ENCODE measurements at regions not wholly inside any gene's neighbourhood (a gene's known extent, or its start where the extent isn't known, plus 50 kb on each side); places are given as distances from the start of the nearest gene placed in this dataset.
"Not testable (repeated sequence)": the region's sequence is repeated elsewhere in the genome, so short reads cannot be mapped to it uniquely, and the experiment has no call there.

DNA sequence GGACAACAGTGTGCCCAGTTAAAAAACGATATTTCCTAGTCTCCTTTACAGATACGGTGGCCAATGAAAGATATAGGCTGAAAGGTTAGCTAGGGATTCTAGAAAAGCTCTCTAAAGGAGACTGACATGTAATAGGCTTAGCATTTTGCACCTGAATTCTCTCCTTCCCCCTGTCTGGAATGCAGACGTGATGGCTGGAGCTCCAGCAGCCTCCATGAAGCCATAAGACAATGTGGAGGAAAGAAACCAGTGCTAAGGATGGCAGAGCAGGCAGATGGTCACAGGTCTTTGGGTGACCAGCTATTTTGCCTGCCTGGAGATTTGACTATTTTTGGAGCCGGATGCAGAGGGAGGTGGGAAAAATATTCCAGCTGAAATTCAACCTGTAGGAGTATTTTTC is 286.2 kb upstream of the PLGLB2 start:
- in situ Hi-C loops (cut with HindIII; ENCODE audit: low sequenced_read_pairs); DNase-seq (ENCODE audit: low spot score): not testable (repeated sequence)

DNA sequence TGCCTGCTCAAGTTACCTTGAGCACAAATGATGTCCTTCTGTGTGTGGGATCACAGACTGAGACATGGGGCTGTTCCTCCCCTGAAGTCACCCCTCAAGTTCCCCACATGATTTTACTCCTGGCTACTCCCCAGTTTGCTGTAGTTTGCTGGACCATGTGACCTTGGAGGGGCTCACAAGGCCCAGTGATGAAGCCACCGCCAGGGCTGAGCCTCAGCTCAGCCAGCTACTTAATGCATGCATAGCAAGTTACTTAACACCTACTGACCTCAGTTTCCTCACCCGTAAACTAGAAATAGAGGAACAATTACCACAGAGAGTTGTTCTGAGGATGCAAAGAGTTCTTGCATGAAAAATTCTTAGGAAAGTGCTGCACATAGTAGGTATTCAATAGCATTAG is 283.7 kb upstream of the PLGLB2 start:
- in situ Hi-C loops (cut with HindIII; ENCODE audit: low sequenced_read_pairs); DNase-seq (ENCODE audit: low spot score): not testable (repeated sequence)

DNA sequence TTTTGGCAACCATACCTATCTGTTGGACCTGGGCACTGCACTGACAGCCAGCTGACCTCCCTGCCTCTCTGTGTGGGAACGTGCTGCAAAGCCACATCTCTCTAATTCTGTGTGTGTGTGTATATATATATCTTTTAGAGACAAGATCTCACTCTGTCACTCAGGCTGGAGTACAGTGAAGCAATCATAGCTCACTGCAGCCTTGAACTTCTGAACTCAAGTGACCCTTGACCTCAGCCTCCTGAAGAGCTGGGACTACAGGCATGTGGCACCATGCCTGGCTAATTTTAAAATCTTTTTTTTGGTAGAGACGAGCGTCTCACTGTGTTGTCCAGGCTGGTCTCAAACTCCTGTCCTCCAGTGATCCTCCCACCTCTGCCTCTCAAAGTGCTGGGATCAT is 282.2 kb upstream of the PLGLB2 start:
- DNase-seq (ENCODE audit: low spot score); in situ Hi-C loops (cut with HindIII; ENCODE audit: low sequenced_read_pairs): not testable (repeated sequence)

DNA sequence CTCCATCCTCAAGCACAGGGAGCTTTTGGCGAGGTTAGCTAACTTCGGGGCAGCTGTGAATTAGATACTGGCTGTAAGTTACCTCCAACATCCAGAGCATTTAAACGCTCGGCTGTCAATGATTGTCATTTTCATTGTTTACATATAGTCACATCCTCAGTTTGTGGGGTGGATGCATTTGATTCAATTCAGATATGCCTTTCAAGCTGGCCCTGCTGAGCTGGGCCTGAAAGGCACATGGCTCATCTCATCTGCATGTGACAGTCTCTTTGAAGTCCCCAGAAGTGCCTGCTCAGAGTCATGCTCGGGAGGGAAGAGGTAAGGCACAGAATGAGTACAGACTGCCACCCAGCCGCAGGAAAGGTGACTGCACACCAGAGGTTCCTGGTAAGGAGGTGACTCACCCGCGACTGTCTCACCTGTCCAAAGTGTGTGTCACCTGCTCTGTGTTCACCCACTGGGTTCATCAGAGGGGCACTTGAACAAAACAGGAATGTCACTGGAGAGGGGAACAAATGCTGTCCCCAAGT is 281.2 kb upstream of the PLGLB2 start:
- in situ Hi-C loops (cut with HindIII; ENCODE audit: low sequenced_read_pairs); DNase-seq (ENCODE audit: low spot score): not testable (repeated sequence)

DNA sequence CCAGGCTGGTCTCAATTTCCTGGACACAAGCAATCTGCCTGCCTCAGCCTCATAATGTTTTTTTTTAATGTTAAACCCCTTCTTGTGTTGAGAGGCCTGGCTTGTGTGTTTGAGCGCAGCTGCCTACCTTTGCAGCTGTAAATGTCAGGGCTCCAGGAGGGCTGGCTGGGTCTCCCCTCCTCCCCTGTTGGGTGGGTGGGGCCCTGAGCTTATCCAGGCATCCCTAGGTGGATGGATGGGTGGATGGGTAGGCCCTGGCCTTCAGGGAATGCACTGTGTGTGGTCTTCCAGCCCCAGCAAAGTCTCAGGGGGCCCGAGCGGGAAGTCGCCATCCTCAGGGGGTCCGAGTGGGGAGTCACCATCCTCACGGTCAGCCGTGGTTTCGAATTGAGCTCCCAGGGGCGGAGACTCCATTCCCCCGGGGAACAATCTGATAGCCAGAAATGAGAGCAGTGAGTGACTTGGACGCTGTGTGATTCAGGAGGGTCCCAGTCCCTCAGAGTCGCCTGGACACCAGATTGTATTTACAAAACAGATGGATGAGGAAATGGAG is 279.4 kb upstream of the PLGLB2 start:
- in situ Hi-C loops (cut with HindIII; ENCODE audit: low sequenced_read_pairs); DNase-seq (ENCODE audit: low spot score): not testable (repeated sequence)

DNA sequence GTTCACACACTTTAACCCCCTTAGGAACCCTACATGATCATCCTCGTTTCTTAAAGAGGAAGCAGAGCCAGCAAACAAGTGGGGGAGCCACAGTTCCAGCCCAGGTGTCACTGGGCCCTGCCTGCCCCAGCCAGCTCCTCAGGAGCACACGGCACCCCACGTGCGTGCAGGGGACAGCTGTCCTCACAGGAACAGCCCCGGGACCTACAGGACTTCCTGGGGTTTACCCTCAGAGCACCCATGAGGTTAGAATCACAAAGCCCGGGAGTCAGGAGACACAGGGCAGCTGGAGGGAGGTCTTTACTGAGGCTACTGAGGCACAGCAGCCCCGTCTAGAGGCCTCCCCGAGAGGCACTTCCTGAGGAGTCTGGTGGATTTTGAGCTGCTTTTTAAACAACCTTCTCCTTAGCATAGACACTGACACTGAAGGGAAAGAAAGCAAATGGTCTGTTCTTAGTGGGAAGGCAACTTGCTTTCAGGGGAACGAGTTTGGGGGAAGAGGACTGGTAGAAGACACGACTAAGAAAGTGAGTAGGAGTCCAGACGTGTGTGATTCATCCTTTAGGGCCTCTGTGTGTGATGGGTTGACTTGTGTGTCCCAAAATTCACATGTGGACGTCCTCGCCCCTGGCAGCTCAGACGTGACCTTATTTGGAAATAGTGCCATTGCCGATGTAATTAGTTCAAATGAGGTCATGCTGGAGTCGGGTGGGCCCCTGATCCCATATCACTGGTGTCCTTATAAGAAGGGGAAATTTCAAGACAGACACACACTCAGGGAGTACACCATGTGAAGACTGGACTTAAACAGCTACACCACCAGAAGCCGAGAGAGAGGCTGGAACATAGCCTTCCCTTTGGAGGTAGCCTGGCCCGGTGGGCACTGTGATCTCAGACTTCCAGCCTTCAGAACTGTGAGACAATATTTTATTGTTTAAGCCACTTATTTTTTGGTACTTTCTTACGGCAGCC is 278.4 kb upstream of the PLGLB2 start:
- in situ Hi-C loops (cut with HindIII; ENCODE audit: low sequenced_read_pairs); DNase-seq (ENCODE audit: low spot score): not testable (repeated sequence)

DNA sequence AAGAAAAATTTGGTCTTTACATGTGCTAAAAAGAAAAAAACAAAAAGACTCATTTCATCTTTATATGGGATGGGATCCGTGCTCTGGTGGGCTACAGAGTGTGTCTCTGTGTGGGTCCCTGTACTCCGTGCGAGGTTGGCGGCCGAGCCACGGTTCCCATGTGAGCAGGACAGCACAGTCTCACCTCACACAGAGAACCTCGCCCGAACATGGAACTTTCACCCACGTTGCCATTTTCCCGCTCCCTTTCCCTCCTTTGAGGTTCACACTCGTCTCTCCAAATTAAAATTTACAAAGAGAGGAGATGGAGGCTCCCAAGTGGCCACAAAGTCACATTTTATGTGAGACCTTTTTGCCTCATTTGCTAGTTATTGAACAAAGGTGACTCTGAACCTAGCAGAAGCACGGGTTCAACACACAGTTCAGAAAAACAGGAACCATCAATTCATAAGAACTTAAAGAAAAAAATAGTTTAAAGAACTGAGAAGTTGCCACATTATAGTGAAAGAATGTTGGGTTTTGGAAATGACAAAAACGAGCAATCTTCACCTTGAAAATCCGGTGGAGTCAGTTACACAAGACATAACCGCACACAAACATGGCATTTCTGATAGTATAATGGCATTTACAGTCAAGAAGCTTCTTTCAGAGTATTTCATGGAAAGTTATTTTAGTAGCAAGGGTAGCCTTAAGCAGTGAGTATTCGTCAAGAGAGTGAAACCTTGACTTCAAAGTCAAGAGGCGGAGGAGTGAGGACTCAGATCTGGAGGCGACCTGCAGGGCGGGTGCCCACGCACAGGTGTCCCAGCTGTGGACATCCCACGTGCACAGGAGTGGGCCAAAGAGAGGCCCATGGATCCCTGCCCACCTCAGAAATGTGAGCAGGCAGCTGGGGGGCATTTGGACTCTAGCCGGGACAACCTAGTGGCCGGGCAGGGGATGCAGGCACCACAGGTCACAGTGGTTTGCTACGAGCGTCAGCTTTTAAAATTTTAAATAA is 277.2 kb upstream of the PLGLB2 start:
- DNase-seq (ENCODE audit: low spot score); in situ Hi-C loops (cut with HindIII; ENCODE audit: low sequenced_read_pairs): not testable (repeated sequence)

DNA sequence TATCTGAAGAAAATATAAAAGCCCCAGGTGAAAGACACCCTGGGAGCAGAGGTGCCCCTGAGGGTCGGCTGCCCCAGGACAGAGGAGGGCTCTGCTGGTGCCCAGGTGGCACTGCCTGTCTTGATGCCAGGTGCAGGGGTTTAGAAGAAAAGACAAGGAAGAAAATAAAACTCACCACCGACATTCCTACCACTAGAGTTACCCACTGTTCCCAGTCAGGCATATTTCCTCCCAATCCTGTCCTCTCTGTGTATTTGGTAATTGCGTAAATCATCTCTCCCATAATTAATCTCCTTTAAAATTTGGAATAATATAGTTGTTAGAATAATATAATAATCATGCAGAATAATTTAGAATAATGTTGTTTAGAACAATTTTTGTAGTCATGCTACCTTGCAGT is 276.4 kb upstream of the PLGLB2 start:
- in situ Hi-C loops (cut with HindIII; ENCODE audit: low sequenced_read_pairs) = not testable (repeated sequence)

DNA sequence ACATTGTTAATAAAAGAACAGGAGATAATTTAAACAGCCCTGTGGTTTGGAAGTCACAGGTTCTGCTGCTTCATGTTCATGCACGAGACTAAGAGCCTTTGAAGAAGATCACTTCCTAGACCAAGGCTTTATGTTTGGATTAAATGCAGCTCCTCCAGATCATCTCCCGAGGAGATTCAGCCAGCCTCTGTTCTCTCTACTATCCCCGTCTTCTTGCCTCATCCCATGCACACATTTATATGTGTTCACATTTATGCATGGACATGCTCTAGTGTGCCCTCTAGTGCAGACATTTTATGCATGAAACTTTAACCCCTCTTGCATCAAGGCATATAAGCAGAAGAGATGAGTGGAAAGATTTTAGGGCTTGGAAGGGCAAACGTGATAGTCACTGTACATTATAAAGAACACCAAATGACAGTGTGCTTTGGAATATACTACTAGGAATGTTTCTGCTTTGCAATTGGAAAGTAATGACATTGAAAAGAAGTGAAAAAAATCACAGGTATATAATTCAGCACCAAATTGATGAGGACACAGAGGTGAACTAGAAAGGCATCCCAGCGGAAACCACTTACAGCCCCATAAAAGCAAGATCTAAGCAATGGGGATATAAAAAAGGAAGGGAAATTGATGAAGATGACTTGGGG is 271.5 kb upstream of the PLGLB2 start:
- DNase-seq (ENCODE audit: low spot score); in situ Hi-C loops (cut with HindIII; ENCODE audit: low sequenced_read_pairs): not testable (repeated sequence)

More for the DNA sequence above, 276.4 kb upstream of the PLGLB2 start:
- not testable (repeated sequence) for DNase-seq (ENCODE audit: low spot score)

DNA sequence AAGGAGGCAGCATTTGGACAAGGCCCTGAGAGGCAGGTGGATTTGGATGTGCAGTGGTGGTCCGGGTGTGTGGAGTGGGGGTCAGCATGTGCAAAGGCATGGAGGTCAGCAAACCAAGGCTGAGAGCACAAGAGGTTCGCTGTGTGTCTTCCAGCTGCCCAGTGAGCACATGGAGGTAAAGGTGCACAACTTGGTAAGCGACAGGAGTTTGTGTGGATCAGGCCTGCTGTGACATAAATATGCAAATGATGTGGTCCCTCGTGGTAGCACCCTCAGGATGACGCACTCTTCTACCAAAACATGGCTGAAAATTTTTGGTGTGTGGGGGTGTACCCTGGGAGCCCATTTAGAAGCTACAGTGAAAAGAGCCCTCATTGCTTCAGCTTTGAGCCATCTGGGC is 271.0 kb upstream of the PLGLB2 start:
- DNase-seq (ENCODE audit: low spot score); in situ Hi-C loops (cut with HindIII; ENCODE audit: low sequenced_read_pairs): not testable (repeated sequence)

DNA sequence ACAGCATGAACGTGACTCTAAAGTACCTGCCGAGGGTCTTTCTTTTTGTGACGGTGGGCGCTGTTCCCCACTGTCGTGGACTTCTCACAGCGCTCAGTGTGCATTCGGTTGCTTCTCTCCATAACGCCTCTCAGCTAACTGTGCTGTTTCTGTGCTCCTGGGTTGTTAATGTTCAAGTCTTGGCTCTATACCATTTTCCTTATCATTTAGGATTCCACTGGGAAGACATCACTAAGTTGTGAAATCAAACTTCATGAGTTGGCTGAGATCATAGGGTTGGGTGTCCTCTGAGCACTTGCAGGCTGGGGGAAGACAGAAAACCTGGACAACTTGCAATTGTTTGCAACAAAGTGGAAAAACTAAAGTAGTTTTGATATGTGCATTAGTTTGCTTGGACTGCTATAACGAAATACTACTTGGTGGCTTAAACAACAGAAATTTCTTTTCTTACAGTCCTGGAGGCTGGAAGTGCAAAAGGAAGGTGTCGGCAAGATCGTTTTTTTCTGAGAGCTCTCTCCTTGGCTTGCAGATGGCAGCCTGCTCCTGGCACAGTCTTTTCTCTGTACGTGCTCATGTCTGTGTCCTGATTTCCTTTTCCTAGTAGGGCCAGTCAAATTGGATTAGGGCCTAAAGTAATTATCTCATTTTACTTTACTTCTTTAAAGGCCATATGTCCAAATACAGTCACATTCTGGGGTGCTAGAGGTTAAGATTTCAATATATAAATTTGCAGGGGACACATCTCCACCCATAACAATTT is 270.0 kb upstream of the PLGLB2 start:
- in situ Hi-C loops (cut with HindIII; ENCODE audit: low sequenced_read_pairs); DNase-seq (ENCODE audit: low spot score): not testable (repeated sequence)

DNA sequence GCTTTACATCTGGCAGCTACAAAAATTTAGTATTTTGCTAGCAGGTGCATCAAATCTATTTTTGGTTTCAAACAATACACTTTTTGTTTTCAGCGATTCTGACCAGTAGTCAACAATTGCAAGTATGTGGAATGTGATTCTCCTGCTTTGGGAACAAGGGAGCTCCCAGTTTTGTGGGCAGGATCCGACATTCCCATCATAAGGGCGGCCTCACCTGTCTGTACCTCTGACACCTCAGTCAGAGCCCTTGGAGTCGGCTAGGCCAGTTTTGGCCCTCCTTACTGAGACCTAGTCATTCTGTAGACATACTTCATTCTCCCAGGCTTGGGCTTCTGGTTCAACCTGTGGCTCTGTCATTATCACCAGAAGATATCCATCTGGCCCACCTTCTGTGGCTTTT is 269.0 kb upstream of the PLGLB2 start:
- in situ Hi-C loops (cut with HindIII; ENCODE audit: low sequenced_read_pairs); DNase-seq (ENCODE audit: low spot score): not testable (repeated sequence)

DNA sequence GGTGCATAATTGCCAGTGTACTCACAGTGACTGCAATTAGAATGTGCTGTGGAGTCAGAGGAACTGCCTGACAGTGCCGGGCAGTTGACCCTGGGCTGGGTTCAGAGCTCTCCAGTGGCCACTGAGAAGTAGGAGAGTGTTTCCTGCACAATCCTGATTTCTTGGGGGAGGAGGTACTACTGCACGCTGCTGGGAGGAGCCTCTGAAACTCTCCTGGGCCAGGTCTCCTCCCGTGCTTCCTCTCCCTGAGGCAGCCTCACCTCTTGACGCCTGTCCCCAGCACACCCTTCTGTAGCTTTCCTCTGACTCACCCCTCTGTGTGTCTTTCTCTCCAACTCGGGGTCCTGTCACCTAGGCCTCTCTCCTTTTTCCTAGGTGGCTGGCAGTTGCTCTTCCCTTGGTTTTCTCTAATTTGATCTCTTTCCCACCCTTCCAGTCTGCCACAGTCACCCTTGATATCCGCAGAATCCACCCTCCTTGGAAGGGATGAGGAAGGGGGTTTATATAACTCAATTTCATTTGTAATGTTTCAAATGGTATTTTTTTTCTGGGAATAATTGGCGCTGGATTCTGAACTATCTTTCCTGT is 264.7 kb upstream of the PLGLB2 start:
- DNase-seq (ENCODE audit: low spot score); in situ Hi-C loops (cut with HindIII; ENCODE audit: low sequenced_read_pairs): not testable (repeated sequence)

DNA sequence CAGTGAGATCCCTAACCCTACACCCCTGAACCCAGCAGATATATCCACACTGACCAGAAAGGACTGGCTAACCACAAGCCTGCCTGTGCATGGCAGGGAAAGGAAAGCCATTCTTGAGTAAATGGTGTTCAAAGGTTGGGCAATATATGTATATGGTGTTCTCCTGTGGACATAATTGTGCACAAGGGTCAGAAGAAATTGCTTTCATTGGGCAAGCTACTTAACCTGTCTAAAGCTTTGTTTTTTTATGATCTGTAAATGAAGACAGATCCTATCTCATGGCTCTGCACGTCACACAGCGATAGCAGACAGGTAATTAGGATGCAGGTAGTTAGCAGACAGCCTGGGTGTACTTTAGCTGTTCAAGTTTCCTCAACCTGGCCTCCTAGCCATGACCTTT is 263.5 kb upstream of the PLGLB2 start:
- DNase-seq (ENCODE audit: low spot score); in situ Hi-C loops (cut with HindIII; ENCODE audit: low sequenced_read_pairs): not testable (repeated sequence)

DNA sequence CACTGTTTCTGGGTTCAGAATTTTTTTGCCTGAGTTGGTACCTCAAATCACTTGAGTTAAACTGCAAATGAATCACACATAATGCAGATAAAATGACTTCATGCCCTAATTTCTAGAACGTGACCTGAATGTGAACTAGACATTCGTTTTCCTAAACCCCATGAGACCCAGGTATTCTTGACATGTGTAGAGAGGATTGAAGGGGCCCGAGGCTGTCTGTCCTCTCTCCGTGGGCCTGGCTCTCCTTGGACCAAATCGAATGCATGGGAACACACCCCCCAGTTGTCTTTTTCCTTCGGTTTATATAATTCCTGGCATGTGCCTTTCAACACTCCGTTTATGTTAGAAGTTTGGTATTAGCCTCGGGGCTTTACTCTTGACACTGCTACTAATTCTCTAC is 262.4 kb upstream of the PLGLB2 start:
- in situ Hi-C loops (cut with HindIII; ENCODE audit: low sequenced_read_pairs); DNase-seq (ENCODE audit: low spot score): not testable (repeated sequence)

DNA sequence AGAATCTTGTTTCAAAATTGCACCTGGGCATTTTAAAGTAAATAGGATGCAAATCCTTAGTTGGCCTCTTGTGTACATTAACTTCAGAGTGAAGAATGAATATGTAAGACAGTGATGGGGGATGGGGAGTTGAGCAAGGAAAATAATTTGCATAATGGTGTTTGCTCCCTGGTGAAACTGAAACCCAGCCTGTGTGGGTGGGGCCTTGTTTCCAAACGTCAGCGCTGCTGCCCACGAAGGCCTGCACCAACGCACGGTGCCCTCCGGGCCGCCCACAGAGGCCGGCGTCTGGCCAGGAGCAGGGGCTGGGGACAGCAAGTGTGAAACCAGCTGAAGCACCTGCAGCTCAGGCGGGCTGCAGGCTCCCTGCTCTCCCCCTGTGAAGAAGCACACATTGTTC is 262.0 kb upstream of the PLGLB2 start:
- in situ Hi-C loops (cut with HindIII; ENCODE audit: low sequenced_read_pairs) = not testable (repeated sequence)

DNA sequence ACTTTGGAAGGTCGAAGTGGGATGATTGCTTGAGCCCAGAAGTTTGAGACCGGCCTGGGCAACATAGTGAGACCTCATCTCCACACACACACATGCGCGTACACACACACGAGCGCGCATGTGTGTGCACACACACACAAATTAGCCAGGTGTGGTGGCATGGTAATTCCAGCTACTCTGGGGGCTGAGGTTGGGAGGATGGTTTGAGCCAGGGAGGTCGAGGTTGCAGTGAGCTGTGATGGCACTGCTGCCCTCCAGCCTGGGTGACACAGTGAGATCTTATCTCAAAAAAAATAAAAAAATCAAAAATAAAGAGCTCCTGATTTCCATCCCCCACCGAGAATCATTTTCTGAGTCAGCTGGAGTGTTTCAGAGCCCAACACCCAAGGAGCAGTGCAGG is 261.5 kb upstream of the PLGLB2 start:
- in situ Hi-C loops (cut with HindIII; ENCODE audit: low sequenced_read_pairs); DNase-seq (ENCODE audit: low spot score): not testable (repeated sequence)

More for the DNA sequence above, 262.0 kb upstream of the PLGLB2 start:
- not testable (repeated sequence) for DNase-seq (ENCODE audit: low spot score)
